HCT116 (cell line): ENCODE measurements at regions not wholly inside any gene's neighbourhood (a gene's known extent, or its start where the extent isn't known, plus 50 kb on each side); places are given as distances from the start of the nearest gene placed in this dataset.

Experiments used
- ATAC-seq: fragments of 200-7000 bp; cut with Tn5 transposase; 2 replicates; pipeline ENCODE4 v1.9.1; 2020; ENCODE audit warnings: mild to moderate bottlenecking, moderate library complexity
- BruUV-seq: library from RNA; stranded (reverse); fragments of 400-500 nt; replicated peaks from 2 replicates; lab custom pipeline; 2021; lab: Mats Ljungman, UMichigan
- CTCF ChIA-PET: fragments of 300-600 bp; sonication (Branson Sonifier 250); formaldehyde crosslinking; loops from one replicate; lab custom pipeline; 2021; ENCODE audit warnings: antibody characterized with exemption; lab: Charles Lee
- POLR2A ChIA-PET: fragments of 300-600, 350-600 bp; sonication (Branson Sonifier 250); formaldehyde crosslinking; loops from one replicate; lab custom pipeline; 2021; ENCODE audit warnings: antibody characterized with exemption; lab: Charles Lee
- RAD21 ChIA-PET, 2 experiments: fragments of 300-600 bp; sonication (Branson Sonifier 250); formaldehyde crosslinking; loops; one replicate each; lab custom pipeline; 2023; ENCODE audit warnings: low total read pairs in 2 of 2; ENCODE audit not compliant: uncharacterized antibody in 2 of 2, unreplicated experiment in 2 of 2, low non-redundant PET in 1 of 2; lab: Charles Lee
- DNase-seq: peaks from one replicate; pipeline ENCODE4 v3.0.0-alpha.2; 2010; ENCODE audit warnings: low read depth, low spot score
- H2AFZ ChIP-seq: fragments of 200-600 bp; shearing (Covaris generic), sonication (generic); 2 replicates; pipeline ENCODE4 v1.6.1; 2017; ENCODE audit warnings: low read depth, mixed run types, mixed read lengths, antibody characterized with exemption, low read length; ENCODE audit not compliant: poor library complexity, severe bottlenecking
- H3K27ac ChIP-seq: 2 replicates; pipeline ENCODE4 v1.5.1; 2012; ENCODE audit warnings: low read depth, low read length
- H3K27me3 ChIP-seq: fragments of 200-600 bp; sonication (generic); 2 replicates; pipeline ENCODE4 v1.6.1; 2016; ENCODE audit warnings: mixed run types, low read length, mixed read lengths; ENCODE audit not compliant: insufficient read depth
- H3K36me3 ChIP-seq, 2 experiments: fragments of 200-500 bp in 1 of 2; fragments of 200-600 bp in 1 of 2; sonication (Bioruptor generic) in 1 of 2; sonication (generic) in 1 of 2; 2 replicates each; pipeline versions ENCODE4 v1.5.1 to v1.6.1; 2014 to 2016; ENCODE audit warnings: low read length in 2 of 2, inconsistent platforms in 1 of 2, mixed read lengths in 1 of 2, mixed run types in 1 of 2; ENCODE audit not compliant: insufficient read depth in 2 of 2, control insufficient read depth in 1 of 2
- H3K4me1 ChIP-seq, 2 experiments: fragments of 200-600 bp in 1 of 2; sonication (generic) in 1 of 2; 2 replicates each; pipeline versions ENCODE4 v1.5.1 to v1.6.1; 2012 to 2017; ENCODE audit warnings: low read length in 2 of 2, inconsistent platforms in 1 of 2, mild to moderate bottlenecking in 1 of 2, mixed read lengths in 1 of 2, mixed run types in 1 of 2, moderate library complexity in 1 of 2; ENCODE audit not compliant: insufficient read depth in 2 of 2, control insufficient read depth in 1 of 2
- H3K4me2 ChIP-seq: fragments of 200-600 bp; sonication (generic); 2 replicates; pipeline ENCODE4 v1.6.1; 2017; ENCODE audit warnings: mixed run types, low read length, mixed read lengths
- H3K4me3 ChIP-seq, 2 experiments: fragments of 200-600 bp in 1 of 2; sonication (generic) in 1 of 2; replicated peaks in 1 of 2; 2 replicates each; pipeline ENCODE4 v1.5.1; 2011 to 2016; ENCODE audit warnings: low read length in 2 of 2, control low read depth in 1 of 2, low read depth in 1 of 2, mild to moderate bottlenecking in 1 of 2, mixed read lengths in 1 of 2, mixed run types in 1 of 2
- H3K79me2 ChIP-seq: fragments of 200-600 bp; sonication (generic); 2 replicates; pipeline ENCODE4 v1.6.1; 2017; ENCODE audit warnings: mild to moderate bottlenecking, mixed run types, low read length, moderate library complexity, mixed read lengths; ENCODE audit not compliant: insufficient read depth
- H3K9ac ChIP-seq: fragments of 200-600 bp; sonication (generic); 2 replicates; pipeline ENCODE4 v1.6.1; 2016; ENCODE audit warnings: low read length, mixed read lengths
- H3K9me2 ChIP-seq: fragments of 200-600 bp; sonication (generic), shearing (Covaris generic); 2 replicates; pipeline ENCODE4 v1.6.1; 2017; ENCODE audit warnings: mixed run types, mild to moderate bottlenecking, moderate library complexity; ENCODE audit not compliant: insufficient read depth
- H3K9me3 ChIP-seq, 2 experiments: fragments of 200-500 bp in 1 of 2; fragments of 200-600 bp in 1 of 2; sonication (Bioruptor generic) in 1 of 2; sonication (generic) in 1 of 2; 2 replicates each; pipeline ENCODE4 v1.6.1; 2014 to 2017; ENCODE audit warnings: low read length in 2 of 2, mixed read lengths in 2 of 2, inconsistent platforms in 1 of 2, low read depth in 1 of 2, mild to moderate bottlenecking in 1 of 2, mixed run types in 1 of 2, moderate library complexity in 1 of 2; ENCODE audit not compliant: control insufficient read depth in 1 of 2, insufficient read depth in 1 of 2
- H4K20me1 ChIP-seq: fragments of 200-600 bp; sonication (generic), shearing (Covaris generic); 2 replicates; pipeline ENCODE4 v1.6.1; 2017; ENCODE audit warnings: mixed run types, mild to moderate bottlenecking, moderate library complexity; ENCODE audit not compliant: insufficient read depth
- CEBPB ChIP-seq: IDR thresholded peaks from 2 replicates; pipeline ENCODE4 v1.6.1; 2012; ENCODE audit warnings: low read depth
- EGR1 ChIP-seq: IDR thresholded peaks from 2 replicates; pipeline ENCODE4 v1.6.1; 2012; ENCODE audit warnings: low read depth
- EZH2phosphoT487 ChIP-seq: fragments of 200-600 bp; IDR thresholded peaks from 2 replicates; pipeline ENCODE4 v1.6.1; 2018; ENCODE audit warnings: antibody characterized with exemption, borderline replicate concordance
- FOSL1 ChIP-seq: IDR thresholded peaks from 2 replicates; pipeline ENCODE4 v1.6.1; 2012; ENCODE audit warnings: low read depth
- JUND ChIP-seq: IDR thresholded peaks from 2 replicates; pipeline ENCODE4 v1.6.1; 2012
- POLR2A ChIP-seq: IDR thresholded peaks from 2 replicates; pipeline ENCODE4 v1.7.0; 2011; ENCODE audit warnings: borderline replicate concordance; ENCODE audit not compliant: insufficient read depth, insufficient read length; ENCODE audit errors: extremely low read depth
- RAD21 ChIP-seq: IDR thresholded peaks from 2 replicates; pipeline ENCODE4 v1.6.1; 2012; ENCODE audit warnings: low read depth, mild to moderate bottlenecking
- SIN3A ChIP-seq: IDR thresholded peaks from 2 replicates; pipeline ENCODE4 v1.6.1; 2012; ENCODE audit warnings: low read depth
- SP1 ChIP-seq: IDR thresholded peaks from 2 replicates; pipeline ENCODE4 v1.6.1; 2012; ENCODE audit warnings: low read depth
- YY1 ChIP-seq: IDR thresholded peaks from 2 replicates; pipeline ENCODE4 v1.6.1; 2011; ENCODE audit warnings: low read length, low read depth, moderate library complexity, mild to moderate bottlenecking; ENCODE audit not compliant: insufficient replicate concordance; ENCODE audit errors: extremely low read depth
- ZFX ChIP-seq: fragments of 450-650 bp; IDR thresholded peaks from 2 replicates; pipeline ENCODE4 v1.6.1; 2017
- intact Hi-C: fragments of 100-400 bp; cut with micrococcal nuclease; formaldehyde crosslinking; loops from 2 replicates; pipeline ENCODE4 v1.10.0; 2022
- TF ChIP-seq, protein P1 (sequence below): IDR thresholded peaks from 2 replicates; pipeline ENCODE4 v1.6.1; 2012
- TF ChIP-seq, protein P2 (sequence below): IDR thresholded peaks from 2 replicates; pipeline ENCODE4 v1.6.1; 2011; ENCODE audit warnings: mild to moderate bottlenecking, low read length, moderate library complexity; ENCODE audit not compliant: insufficient replicate concordance; ENCODE audit errors: extremely low read depth

DNA sequence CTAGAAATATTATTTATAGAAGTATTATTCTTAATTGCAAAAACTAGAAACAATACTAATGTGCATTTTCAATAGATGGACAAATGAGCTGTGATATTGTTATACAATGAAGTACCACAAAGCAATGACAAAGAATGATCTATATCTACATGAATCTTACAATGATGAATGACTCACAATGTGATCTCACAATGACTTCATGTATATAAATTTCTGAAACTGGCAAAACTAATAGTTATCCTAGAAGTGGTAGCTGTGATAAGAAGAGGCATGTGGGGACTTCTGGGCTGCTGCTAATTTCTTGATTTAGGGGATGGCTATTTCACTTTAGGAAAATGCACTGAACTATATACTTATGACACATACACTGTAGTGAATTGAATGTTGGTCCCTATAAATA is 396.0 kb upstream of the ZNF608 start:
- H3K4me2 ChIP-seq, result no peak overlapping the region
- H3K27me3 ChIP-seq, result no peaks in the 10 kb centered on the region
- no peaks in the 10 kb centered on the region for H3K9me3 ChIP-seq
- no peaks in the 10 kb centered on the region for H3K4me1 ChIP-seq
- ChIA-PET CTCF (no interaction called here), RAD21 (no interaction called here), POLR2A (no interaction called here)
- TF ChIP-seq, protein P1, sequence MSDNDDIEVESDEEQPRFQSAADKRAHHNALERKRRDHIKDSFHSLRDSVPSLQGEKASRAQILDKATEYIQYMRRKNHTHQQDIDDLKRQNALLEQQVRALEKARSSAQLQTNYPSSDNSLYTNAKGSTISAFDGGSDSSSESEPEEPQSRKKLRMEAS, result no peak
- TF ChIP-seq JUND (no peak), RAD21 (no peak), POLR2A (no peak), SIN3A (no peak), EGR1 (no peak), EZH2phosphoT487 (no peak), FOSL1 (no peak), YY1 (no peak)
- TF ChIP-seq, protein P2, sequence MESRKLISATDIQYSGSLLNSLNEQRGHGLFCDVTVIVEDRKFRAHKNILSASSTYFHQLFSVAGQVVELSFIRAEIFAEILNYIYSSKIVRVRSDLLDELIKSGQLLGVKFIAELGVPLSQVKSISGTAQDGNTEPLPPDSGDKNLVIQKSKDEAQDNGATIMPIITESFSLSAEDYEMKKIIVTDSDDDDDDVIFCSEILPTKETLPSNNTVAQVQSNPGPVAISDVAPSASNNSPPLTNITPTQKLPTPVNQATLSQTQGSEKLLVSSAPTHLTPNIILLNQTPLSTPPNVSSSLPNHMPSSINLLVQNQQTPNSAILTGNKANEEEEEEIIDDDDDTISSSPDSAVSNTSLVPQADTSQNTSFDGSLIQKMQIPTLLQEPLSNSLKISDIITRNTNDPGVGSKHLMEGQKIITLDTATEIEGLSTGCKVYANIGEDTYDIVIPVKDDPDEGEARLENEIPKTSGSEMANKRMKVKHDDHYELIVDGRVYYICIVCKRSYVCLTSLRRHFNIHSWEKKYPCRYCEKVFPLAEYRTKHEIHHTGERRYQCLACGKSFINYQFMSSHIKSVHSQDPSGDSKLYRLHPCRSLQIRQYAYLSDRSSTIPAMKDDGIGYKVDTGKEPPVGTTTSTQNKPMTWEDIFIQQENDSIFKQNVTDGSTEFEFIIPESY, result no peak
- no peak overlapping the region for H3K27ac ChIP-seq
- H3K4me3 ChIP-seq, result no peak overlapping the region
- no peak for DNase-seq
- H3K79me2 ChIP-seq, result no peaks in the 10 kb centered on the region
- ATAC-seq, result no peak
- no peaks in the 10 kb centered on the region for H4K20me1 ChIP-seq
- H3K9ac ChIP-seq, result no peak overlapping the region
- no peak overlapping the region for H2AFZ ChIP-seq
- no peaks in the 10 kb centered on the region for H3K9me2 ChIP-seq
- H3K36me3 ChIP-seq, result no peaks in the 10 kb centered on the region
- intact Hi-C loops, result no loop called here
- no TSS peak for BruUV-seq

DNA sequence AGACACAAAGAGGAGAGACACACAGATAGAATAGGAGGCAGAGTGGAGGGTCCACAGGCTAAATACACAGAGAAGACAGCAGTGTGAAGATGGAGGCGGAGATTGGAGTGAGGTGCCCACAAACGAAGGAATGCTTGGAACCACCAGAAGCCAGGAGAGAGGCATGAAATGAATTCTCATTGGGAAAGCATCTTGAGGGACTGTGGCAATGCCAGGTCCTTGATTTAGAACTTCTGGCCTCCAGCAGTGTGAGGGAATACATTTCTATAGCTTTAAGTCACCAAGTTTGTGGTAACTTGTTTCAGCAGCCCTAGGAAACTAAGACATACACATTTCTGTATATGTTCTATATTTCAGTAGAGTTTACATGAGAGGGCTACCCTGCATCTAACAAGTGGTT is 396.6 kb upstream of the ZNF608 start:
- intact Hi-C loops, result no loop called here
- no TSS peak for BruUV-seq
- Histone ChIP-seq H3K9me2 (no peaks in the 10 kb centered on the region), H3K36me3 (no peaks in the 10 kb centered on the region)
- no peak for DNase-seq
- no peak for TF ChIP-seq SP1
- TF ChIP-seq CEBPB, result no peak
- no peak for TF ChIP-seq ZFX
- TF ChIP-seq, protein P2, result no peak
- TF ChIP-seq, all 23 proteins: peak for 0
- Histone ChIP-seq H3K9me3 (no peaks in the 10 kb centered on the region), H3K27me3 (no peaks in the 10 kb centered on the region), H3K27ac (no peak overlapping the region), H3K4me3 (no peak overlapping the region), H4K20me1 (no peaks in the 10 kb centered on the region), H2AFZ (no peak overlapping the region), H3K79me2 (no peaks in the 10 kb centered on the region), H3K4me1 (no peaks in the 10 kb centered on the region), H3K9ac (no peak overlapping the region), H3K4me2 (no peak overlapping the region)
- CTCF ChIA-PET, result no interaction called here
- RAD21 ChIA-PET, result no interaction called here
- POLR2A ChIA-PET, result no interaction called here
- ATAC-seq, result no peak
